Activated CD8-positive, alpha-beta T cell treated with anti-CD3 and anti-CD28 coated beads, Interleukin-2, amount 10 ng/mL, durations not matched to agents 7 days and 5 days (primary cell): ENCODE measurements at regions not wholly inside any gene's neighbourhood (a gene's known extent, or its start where the extent isn't known, plus 50 kb on each side); places are given as distances from the start of the nearest gene placed in this dataset. TPM values are rescaled to one million over a fixed set of nuclear protein-coding genes. Genes with fewer than 3 reads are reported as not detected.

Experiments used
- microRNA-seq: library from miRNA; unstranded; fragments of <30 nt; microRNA quantifications from one replicate; pipeline ENCODE4 v1.2.0, GENCODE V29; 2022

Small RNA genes in the stretch of these regions (microRNA-seq; reads per million reads assigned to microRNA genes)
- not detected for gene MIR6130
